NCI-H128 (cell line): ENCODE measurements at regions not wholly inside any gene's neighbourhood (a gene's known extent, or its start where the extent isn't known, plus 50 kb on each side); places are given as distances from the start of the nearest gene placed in this dataset.
"Not testable (repeated sequence)": the region's sequence is repeated elsewhere in the genome, so short reads cannot be mapped to it uniquely, and the experiment has no call there.

Experiments used
- DNase-seq: peaks from one replicate; lab custom pipeline; 2025; ENCODE audit not compliant: unreplicated experiment; lab: John Stamatoyannopoulos, UW

GRCh38 chr10:124170631-124171030, 77.2 kb upstream of the CHST15 start:
- no peak for DNase-seq

GRCh38 chr10:124168991-124169802, 75.8 kb upstream of the CHST15 start:
- no peak for DNase-seq

GRCh38 chr10:124168581-124168980, 75.2 kb upstream of the CHST15 start:
- DNase-seq = no peak

GRCh38 chr10:124167925-124168324, 74.5 kb upstream of the CHST15 start:
- not testable (repeated sequence) for DNase-seq

- no peak for DNase-seq
Measured at GRCh38 chr10:124166431-124167125, 73.2 kb upstream of the CHST15 start.

- DNase-seq = no peak
Measured at GRCh38 chr10:124165827-124166226, 72.4 kb upstream of the CHST15 start.

- no peak for DNase-seq
Measured at GRCh38 chr10:124165311-124165710, 71.9 kb upstream of the CHST15 start.

GRCh38 chr10:124164264-124164663, 70.9 kb upstream of the CHST15 start:
- no peak for DNase-seq

GRCh38 chr10:124162774-124163354, 69.5 kb upstream of the CHST15 start:
- DNase-seq = no peak

GRCh38 chr10:124162136-124162535, 68.7 kb upstream of the CHST15 start:
- DNase-seq = no peak

GRCh38 chr10:124161601-124162000, 68.2 kb upstream of the CHST15 start:
- DNase-seq = no peak

GRCh38 chr10:124160943-124161582, 67.7 kb upstream of the CHST15 start:
- DNase-seq = no peak

GRCh38 chr10:124160176-124160575, 66.8 kb upstream of the CHST15 start:
- no peak for DNase-seq

GRCh38 chr10:124159153-124159552, 65.8 kb upstream of the CHST15 start:
- no peak for DNase-seq

- no peak for DNase-seq
Measured at GRCh38 chr10:124158592-124158991, 65.2 kb upstream of the CHST15 start.

- no peak for DNase-seq
Measured at GRCh38 chr10:124157271-124157681, 63.9 kb upstream of the CHST15 start.

- no peak for DNase-seq
Measured at GRCh38 chr10:124156524-124157260, 63.3 kb upstream of the CHST15 start.

- no peak for DNase-seq
Measured at GRCh38 chr10:124155781-124156435, 62.5 kb upstream of the CHST15 start.

GRCh38 chr10:124153023-124153826, 59.8 kb upstream of the CHST15 start:
- no peak for DNase-seq
